ES-I3 (cell line): ENCODE measurements at regions not wholly inside any gene's neighbourhood (a gene's known extent, or its start where the extent isn't known, plus 50 kb on each side); places are given as distances from the start of the nearest gene placed in this dataset.
"Not testable (repeated sequence)": the region's sequence is repeated elsewhere in the genome, so short reads cannot be mapped to it uniquely, and the experiment has no call there.

Experiments used
- H3K36me3 ChIP-seq: 2 replicates; pipeline ENCODE4 v1.6.1; 2013; ENCODE audit warnings: mild to moderate bottlenecking, low read length, control low read depth, moderate library complexity; ENCODE audit not compliant: insufficient read depth
- H3K4me1 ChIP-seq: 2 replicates; pipeline ENCODE4 v1.6.1; 2013; ENCODE audit warnings: mild to moderate bottlenecking, control low read depth, low read length; ENCODE audit not compliant: insufficient read depth
- H3K9ac ChIP-seq: 2 replicates; pipeline ENCODE4 v1.6.1; 2013; ENCODE audit warnings: low read depth, mild to moderate bottlenecking, low read length, moderate library complexity
- H3K9me3 ChIP-seq: 2 replicates; pipeline ENCODE4 v1.6.1; 2013; ENCODE audit warnings: mild to moderate bottlenecking, low read length, moderate library complexity; ENCODE audit not compliant: control insufficient read depth, insufficient read depth

- Histone ChIP-seq H3K4me1 (no peaks in the 10 kb centered on the region), H3K36me3 (no peaks in the 10 kb centered on the region), H3K9me3 (0 out of 2 replicates have a peak, but pooled peaks cover 3% of the 10 kb centered on the region), H3K9ac (no peak overlapping the region)
Measured at GRCh38 chr22:49704345-49705215, 123.1 kb downstream of the BRD1 start.

- no peaks in the 10 kb centered on the region for H3K36me3 ChIP-seq
- no peak overlapping the region for H3K9ac ChIP-seq
- 0 out of 2 replicates have a peak, but pooled peaks cover 3% of the 10 kb centered on the region for H3K9me3 ChIP-seq
- no peaks in the 10 kb centered on the region for H3K4me1 ChIP-seq
Measured at GRCh38 chr22:49703990-49704344, 123.7 kb downstream of the BRD1 start.

- Histone ChIP-seq H3K9me3 (0 out of 2 replicates have a peak, but pooled peaks cover 3% of the 10 kb centered on the region), H3K9ac (no peak overlapping the region), H3K4me1 (no peaks in the 10 kb centered on the region), H3K36me3 (no peaks in the 10 kb centered on the region)
Measured at GRCh38 chr22:49703505-49703904, 124.2 kb downstream of the BRD1 start.

- Histone ChIP-seq H3K9ac (no peak overlapping the region), H3K36me3 (no peaks in the 10 kb centered on the region), H3K9me3 (peaks cover 4% of the 10 kb centered on the region; the same call in 1 of the 2 replicates), H3K4me1 (no peaks in the 10 kb centered on the region)
Measured at GRCh38 chr22:49702068-49702397, 125.6 kb downstream of the BRD1 start.

GRCh38 chr22:49701380-49702067 lies 126.1 kb downstream of the BRD1 start:
- Histone ChIP-seq H3K36me3 (no peaks in the 10 kb centered on the region), H3K9me3 (peaks cover 7% of the 10 kb centered on the region; the same call in 1 of the 2 replicates), H3K9ac (no peak overlapping the region), H3K4me1 (no peaks in the 10 kb centered on the region)

- Histone ChIP-seq H3K4me1 (no peaks in the 10 kb centered on the region), H3K9ac (no peak overlapping the region), H3K9me3 (peaks cover 7% of the 10 kb centered on the region; the same call in 1 of the 2 replicates), H3K36me3 (no peaks in the 10 kb centered on the region)
Measured at GRCh38 chr22:49699928-49700498, 127.7 kb downstream of the BRD1 start.

- H3K9me3 ChIP-seq: peaks cover 7% of the 10 kb centered on the region; the same call in 1 of the 2 replicates
- H3K4me1 ChIP-seq: no peaks in the 10 kb centered on the region
- H3K9ac ChIP-seq: no peak overlapping the region
- H3K36me3 ChIP-seq: no peaks in the 10 kb centered on the region
Measured at GRCh38 chr22:49699476-49699875, 128.2 kb downstream of the BRD1 start.

- H3K9me3 ChIP-seq, H3K36me3 ChIP-seq, H3K4me1 ChIP-seq, H3K9ac ChIP-seq: not testable (repeated sequence)
Measured at GRCh38 chr22:49698616-49699015, 129.1 kb downstream of the BRD1 start.

GRCh38 chr22:49697047-49697446 lies 130.6 kb downstream of the BRD1 start:
- H3K36me3 ChIP-seq: no peaks in the 10 kb centered on the region
- H3K9ac ChIP-seq: no peak overlapping the region
- no peaks in the 10 kb centered on the region for H3K4me1 ChIP-seq
- H3K9me3 ChIP-seq: peaks cover 7% of the 10 kb centered on the region; the same call in 1 of the 2 replicates

GRCh38 chr22:49694462-49695260 lies 133.0 kb downstream of the BRD1 start:
- no peaks in the 10 kb centered on the region for H3K4me1 ChIP-seq
- no peaks in the 10 kb centered on the region for H3K36me3 ChIP-seq
- peaks cover 3% of the 10 kb centered on the region; the same call in 1 of the 2 replicates for H3K9me3 ChIP-seq
- no peak overlapping the region for H3K9ac ChIP-seq

- Histone ChIP-seq H3K4me1 (no peaks in the 10 kb centered on the region), H3K9me3 (peaks cover 3% of the 10 kb centered on the region; the same call in 1 of the 2 replicates), H3K36me3 (no peaks in the 10 kb centered on the region), H3K9ac (no peak overlapping the region)
Measured at GRCh38 chr22:49693848-49694247, 133.8 kb downstream of the BRD1 start.

- peaks cover 3% of the 10 kb centered on the region; the same call in 1 of the 2 replicates for H3K9me3 ChIP-seq
- H3K4me1 ChIP-seq: no peaks in the 10 kb centered on the region
- no peak overlapping the region for H3K9ac ChIP-seq
- no peaks in the 10 kb centered on the region for H3K36me3 ChIP-seq
Measured at GRCh38 chr22:49693416-49693815, 134.3 kb downstream of the BRD1 start.

- H3K4me1 ChIP-seq: no peaks in the 10 kb centered on the region
- no peak overlapping the region for H3K9ac ChIP-seq
- peaks cover 3% of the 10 kb centered on the region; the same call in 1 of the 2 replicates for H3K9me3 ChIP-seq
- no peaks in the 10 kb centered on the region for H3K36me3 ChIP-seq
Measured at GRCh38 chr22:49692499-49693225, 135.0 kb downstream of the BRD1 start.
